Stimulated activated CD4-positive, alpha-beta T cell treated with anti-CD3 and anti-CD28 coated beads, Interleukin-4, amount 100 ng/mL, for 1 hour (primary cell): ENCODE measurements at regions not wholly inside any gene's neighbourhood (a gene's known extent, or its start where the extent isn't known, plus 50 kb on each side); places are given as distances from the start of the nearest gene placed in this dataset.
A peak's percentile ranks its signal among the peaks of the same experiment; 100 is the strongest.
"Not testable (repeated sequence)": the region's sequence is repeated elsewhere in the genome, so short reads cannot be mapped to it uniquely, and the experiment has no call there.

Experiments
- DNase-seq: peaks from one replicate; pipeline ENCODE4 v3.0.0-alpha.2; 2020

DNA sequence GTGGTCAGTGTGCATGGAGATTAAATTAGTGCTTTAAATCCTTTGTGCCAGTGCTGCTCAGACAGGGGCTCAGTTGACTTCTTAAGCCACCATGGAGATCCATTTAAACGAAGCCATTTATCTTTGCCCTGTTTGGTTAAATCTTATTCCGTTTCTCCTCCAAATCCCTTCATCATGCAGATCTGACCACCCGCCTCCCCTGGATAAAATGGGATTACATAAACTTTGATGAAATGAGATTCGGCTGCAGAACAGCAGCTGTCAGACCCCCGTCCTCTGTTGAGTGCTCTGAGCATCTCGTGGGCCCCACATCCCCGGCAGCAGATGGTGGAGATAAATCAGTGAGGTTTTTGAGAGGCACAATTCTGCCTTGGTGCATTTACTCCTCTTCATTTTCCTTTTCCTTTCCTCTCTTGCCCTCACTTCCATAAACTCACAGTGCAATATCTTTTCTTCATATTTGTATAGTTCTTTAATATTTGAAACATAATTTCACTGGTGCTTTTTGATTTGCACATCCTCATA, 84.4 kb upstream of the TWIST2 start:
- no peak for DNase-seq

DNA sequence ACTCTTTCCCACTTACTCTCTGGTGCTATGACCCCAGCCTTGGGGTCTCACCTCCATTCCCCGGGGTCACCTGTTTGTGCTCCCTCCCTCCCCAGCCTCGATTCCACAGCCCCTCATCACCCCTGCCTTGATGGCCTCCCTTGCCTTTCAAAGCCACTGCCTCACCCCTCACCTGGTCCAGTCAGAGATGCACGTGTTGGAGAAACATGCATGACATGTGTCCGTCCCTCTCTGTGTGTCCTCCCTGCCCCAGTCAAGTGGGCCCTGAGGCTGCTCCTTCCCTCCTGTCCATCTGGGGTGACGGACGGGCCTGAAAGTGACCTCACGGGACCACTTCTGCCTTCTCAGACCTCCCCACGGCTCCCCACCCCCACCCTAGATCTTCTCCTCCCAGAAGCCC, 82.3 kb upstream of the TWIST2 start:
- no peak for DNase-seq

DNA sequence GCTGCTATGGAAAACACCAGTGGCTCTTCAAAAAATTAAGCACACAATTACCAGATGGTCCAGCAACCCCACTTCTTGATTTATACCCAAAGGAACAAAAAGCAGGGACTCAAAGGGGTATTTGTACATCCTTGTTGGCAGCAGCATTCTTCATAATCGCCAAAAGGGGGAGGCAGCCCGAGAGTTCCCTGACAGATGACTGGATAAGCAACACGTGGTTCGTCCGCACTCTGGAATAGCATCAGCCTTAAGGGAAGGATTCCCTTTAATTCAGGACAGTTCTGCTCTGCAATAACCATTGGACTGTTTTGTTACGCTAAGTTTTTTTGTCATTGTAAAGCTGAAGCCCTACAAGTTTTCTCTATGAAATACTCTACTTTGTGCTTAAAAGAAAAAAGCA, 76.7 kb upstream of the TWIST2 start:
- DNase-seq = no peak

DNA sequence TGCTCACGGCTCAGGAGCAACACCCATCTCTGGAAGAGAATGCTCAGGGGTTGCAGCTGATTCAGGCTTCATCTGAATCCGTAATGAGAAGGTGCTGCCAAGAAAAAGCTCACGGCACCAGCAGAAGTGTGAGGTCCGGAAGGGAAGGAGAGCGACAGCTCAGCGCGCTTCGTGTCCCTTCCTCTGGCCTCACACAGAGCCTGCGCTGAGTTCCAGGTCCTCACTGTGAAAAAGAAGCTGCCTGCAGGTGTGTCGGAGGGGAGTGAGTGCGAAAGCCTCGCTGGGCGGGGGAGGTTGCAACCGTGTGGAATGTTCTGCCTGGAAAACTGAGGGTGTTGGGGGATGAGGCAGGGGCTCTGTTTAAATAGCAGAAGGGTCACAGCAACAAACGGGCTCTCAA, 76.2 kb upstream of the TWIST2 start:
- DNase-seq = no peak

DNA sequence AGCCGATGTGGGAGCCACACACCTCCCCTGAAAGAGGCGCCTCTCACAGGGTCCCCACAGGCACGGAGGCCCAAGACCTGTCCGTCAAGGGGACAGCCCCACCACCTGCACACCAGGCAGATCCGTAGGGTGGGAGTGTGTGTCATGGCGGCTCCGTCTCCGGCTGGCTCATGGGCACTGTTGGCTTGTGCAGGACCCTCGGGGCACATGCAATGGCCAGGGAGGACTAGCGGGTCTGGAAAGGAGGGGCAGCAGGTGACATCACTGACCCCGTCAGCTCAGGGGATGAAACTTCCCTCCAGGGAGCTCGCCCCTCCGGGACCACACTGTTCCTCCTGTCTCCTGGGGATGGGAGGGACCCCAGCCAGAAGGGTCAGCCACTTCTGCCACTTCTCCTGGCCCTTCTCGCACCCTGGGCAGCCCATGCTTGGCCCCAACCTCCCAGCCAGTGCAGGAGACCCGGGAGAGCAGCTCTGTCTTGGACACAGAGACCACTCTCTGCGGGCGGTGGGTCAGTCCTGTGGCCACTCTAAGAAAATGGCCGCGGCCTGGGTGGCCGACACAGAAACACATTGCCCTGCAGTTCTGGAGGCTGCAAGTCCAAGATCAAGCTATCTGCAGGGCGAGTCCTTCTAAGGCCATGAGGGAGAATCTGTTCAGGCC, 75.1 kb upstream of the TWIST2 start:
- no peak for DNase-seq

DNA sequence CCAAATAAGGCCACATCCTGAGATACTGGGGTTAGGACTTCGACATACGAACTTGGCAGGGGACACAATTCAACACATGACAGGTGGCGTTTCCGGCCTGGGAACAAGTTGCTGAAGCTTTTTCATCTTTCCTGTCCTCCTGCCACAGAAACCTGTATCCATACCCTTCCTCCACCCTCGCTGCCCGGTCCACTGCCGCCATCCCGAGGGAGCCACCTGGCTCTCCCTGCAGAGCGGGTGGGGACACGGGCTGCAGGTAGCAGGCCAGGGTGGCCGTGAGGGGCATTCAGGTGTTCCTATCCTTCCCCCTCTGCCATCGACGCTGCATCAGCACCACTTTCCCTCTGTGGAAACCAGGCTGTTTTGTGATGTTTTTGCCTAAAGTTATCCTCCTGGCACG, 74.4 kb upstream of the TWIST2 start:
- DNase-seq = no peak

DNA sequence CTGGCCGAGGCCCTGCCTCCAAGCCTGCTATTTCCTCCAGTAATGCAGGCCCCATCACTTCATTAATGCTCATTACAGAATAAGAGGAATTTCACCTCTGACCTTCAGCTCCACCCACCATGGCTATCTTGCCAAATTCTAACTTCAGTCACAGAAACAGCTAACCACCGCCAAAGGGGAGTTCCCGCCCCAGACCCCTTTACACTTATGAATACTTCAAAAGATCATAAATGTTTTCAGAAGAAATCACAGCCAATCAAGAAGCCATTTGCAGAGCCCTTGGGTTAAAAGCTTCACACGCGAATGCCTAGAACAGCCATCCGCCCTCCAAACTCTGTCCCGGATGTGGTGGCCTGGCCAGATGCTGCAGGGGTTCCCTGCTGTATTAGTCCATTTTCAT, 73.8 kb upstream of the TWIST2 start:
- no peak for DNase-seq

DNA sequence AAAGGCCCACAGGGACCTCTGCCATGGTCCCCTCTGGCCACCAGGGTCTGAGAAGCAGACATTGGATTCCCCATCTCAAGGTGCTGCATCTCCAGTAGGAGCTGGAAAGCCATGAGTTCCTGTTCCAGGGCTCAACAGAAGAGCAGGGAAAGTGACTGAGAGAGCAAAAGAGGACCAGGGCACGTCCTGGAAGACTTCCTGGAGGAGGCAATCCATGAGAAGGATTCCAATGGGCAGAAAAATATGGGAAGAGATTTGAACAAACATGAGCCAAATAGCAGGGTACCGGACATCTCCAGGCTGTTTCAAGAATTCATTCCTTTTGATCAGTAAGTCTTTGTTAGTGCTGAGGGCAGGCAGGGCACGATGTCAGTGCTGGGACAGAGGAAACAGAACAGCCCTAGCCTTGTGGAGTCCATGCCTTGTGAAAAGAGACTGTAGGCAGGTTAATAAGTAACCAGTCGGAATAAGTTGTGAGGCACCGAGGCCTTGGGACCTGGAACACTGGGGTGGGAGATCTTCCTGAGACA, 72.8 kb upstream of the TWIST2 start:
- DNase-seq = no peak

DNA sequence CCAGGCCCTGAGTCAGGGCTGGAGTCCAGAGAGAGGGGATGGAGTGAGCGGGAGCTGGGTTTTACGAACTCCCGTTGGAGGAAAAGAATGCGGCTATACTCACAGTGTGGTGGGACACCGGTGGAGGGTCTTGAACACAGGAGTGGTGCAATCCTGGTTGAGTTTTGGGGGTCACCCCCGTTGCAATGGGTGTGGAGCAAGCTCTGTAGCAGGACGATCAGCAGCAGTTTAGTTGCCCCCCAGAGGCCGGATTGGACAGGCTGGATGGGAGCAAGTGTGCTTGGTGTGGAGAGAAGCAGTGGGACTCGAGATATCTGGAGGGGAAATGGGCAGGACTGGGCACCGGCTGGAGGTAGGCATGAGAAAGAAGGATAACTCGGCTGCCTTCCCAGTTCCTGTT, 72.3 kb upstream of the TWIST2 start:
- no peak for DNase-seq

DNA sequence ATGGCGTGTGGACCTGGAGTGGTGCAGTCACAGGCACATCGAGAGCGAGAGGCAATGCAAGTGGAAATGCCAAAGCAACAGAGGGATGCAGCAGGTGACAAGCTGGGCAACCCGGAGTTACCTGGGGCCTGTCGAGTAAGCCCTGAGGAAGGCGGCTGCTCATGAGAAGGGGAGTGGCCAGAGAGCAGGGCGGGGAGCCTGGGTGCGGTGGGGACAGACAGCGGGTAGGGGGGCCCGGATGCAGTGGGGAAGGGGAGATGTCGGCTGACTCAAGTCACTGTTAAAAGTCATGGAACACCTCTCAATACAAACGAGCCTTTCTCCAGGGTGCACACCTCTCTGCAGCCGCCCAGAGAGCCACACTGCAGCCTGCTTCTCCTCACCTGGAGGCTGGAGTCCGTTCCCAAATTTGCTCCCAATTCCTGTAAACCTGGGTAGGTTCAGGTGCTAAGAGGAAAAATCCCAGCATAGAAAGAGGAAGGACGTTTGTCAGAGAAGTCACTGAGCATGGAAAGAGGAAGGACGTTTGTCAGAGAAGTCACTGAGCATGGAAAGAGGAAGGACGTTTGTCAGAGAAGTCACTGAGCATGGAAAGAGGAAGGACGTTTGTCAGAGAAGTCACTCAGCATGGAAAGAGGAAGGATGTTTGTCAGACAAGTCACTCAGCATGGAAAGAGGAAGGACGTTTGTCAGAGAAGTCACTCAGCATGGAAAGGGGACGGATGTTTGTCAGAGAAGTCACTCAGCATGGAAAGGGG, 71.7 kb upstream of the TWIST2 start:
- DNase-seq = no peak

DNA sequence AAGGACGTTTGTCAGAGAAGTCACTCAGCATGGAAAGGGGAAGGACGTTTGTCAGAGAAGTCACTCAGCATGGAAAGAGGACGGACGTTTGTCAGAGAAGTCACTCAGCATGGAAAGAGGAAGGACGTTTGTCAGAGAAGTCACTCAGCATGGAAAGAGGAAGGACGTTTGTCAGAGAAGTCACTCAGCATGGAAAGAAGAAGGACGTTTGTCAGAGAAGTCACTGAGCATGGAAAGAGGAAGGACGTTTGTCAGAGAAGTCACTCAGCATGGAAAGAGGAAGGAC, 71.2 kb upstream of the TWIST2 start:
- not testable (repeated sequence) for DNase-seq

DNA sequence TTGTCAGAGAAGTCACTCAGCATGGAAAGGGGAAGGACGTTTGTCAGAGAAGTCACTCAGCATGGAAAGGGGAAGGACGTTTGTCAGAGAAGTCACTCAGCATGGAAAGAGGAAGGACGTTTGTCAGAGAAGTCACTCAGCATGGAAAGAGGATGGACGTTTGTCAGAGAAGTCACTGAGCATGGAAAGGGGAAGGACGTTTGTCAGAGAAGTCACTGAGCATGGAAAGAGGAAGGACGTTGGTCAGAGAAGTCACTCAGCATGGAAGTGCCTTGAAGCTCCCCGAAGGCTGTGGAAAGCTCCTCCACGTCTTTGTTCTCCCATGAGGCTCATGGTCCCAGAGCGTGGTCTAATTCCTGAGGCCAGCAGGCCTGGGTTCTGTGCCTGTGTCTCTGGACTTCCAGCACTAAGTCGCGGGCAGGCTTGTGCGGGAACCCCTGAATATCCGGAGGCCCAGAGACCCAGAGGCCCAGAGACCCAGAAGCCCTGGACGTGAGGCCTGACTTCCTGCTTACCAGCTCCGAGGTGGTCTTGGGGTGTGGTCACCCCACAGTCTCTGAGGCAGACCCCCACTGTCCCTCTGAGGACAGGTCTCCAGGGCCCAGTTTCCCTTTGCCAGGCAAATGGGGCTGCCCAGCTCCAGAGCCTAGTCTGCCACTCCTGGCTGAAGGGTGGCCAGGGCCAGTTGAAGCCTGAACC, 70.4 kb upstream of the TWIST2 start:
- no peak for DNase-seq

DNA sequence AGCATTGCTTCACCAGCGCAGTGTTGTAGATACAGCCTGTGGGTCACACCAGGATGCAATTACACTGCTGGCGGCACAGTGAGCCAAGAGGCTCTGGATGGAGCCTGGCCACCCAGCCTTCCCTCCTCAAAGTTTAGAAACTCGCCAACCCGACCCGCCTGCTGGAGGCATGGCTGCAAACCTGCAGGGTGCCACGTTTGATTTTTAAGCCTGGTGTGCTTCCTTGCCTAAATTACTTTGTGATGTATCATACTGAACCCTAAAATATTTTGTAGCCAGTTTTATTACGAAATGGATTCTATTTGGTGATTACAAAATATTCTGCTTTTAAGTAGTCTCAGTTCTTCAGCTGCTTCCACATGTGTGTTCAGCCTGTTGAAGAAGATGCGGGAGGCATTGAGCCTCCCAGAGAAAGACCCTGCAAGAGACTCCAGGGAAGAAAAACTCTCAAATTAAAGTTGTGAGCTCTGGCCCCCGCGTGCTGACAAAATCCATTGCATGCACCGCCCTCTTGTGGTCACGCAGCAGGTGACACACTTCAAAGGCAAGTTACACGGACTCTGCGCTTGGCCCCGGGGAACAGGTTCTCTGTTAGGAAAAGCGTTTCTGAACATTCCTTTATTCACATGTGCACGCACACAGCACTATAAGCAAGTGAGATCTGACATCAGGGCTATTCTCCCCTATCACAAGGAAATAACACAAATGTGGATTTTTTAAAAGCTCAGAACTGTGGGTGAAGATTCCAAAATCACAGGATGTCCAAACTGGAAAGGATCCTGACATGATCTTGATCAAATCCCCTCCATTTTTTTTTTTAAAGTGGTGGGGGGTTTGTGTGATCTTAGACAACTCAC, 63.0 kb upstream of the TWIST2 start:
- peak; percentile 65 for DNase-seq

DNA sequence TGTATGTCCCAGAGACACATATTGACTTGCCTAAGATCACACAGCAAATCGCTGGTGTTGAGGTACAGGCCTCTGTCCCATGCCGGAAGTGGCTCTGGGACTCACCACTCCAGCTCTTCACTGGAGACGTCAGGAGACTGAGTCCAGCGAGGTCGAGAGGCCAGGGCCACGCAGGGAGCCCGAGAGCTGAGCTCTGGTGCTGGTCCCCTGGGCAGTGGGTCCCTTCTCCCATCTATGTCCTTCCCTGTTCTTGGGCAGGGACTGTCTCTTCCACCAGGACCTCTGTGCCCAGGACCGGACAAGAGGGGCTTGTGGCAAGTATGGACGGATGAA, 62.4 kb upstream of the TWIST2 start:
- no peak for DNase-seq

DNA sequence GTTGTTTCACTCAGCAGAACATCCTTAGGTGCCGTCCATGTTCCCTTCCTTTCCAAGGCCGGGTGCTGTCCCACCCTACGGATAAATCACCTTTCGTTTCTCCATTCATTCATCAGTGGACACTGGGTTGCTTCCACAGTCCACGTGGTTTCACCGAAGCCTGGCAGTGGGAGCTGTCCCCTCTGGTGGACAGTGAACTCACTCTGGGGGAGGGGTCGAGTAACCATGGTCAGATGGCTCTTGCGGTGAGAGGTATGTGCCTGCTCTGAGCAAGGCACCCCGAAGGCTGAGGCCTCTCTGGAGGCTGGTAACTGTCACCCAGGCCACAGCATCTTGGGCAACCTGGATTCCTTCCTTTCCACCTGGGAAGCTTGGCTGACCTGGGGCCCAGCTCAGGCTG, 61.5 kb upstream of the TWIST2 start:
- DNase-seq = no peak

DNA sequence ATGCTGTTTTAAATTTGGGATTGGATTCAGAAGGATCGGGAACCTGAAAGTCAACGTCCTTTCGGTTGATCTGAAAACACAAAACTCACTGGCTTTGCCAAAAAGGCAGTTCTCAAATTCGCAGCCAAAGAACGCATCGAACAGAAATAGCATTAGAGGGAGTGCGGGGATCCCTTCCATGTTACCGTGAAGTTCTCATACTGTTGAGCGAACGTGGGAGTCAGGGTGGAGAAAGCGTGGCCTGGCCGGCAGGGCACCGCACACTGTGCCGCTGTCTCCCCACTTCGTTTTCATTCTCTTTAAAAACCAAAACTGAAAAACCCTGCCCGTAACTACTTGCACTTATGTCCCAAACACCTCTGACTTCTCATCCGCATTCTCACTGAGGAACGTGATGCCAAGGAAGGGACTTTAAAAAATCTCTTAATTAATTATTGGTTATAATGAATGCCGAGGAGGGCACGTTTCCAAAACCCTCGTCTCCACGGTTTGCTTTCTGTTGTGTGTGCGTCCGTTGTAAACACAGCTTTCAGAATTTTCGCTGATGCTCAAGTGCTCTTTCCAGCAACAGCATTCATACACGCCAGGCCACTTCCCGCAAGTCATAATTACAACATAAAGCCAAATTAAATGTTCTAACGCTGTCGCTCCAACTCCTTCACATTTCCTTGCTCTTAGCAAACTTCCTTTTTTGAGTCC, 60.9 kb upstream of the TWIST2 start:
- DNase-seq = no peak

DNA sequence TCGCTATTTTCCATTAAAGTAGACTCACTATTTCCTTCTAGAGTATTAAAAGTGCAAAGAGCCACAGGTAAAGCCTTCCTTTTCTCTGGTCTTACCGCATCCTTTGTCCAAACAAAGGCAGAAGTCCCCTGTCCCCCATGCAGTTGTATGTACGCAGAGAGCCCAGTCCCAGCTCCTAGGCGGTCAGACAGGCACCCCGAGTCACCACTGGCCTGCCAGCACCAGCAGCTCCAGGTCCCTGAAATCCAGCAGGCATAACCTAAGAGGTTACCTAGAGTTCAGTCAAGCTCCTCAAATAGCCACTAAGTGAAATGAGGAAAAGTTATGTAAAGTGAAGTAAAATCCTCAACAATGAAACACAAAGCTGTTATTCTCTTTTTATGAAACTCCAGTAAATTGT, 60.4 kb upstream of the TWIST2 start:
- DNase-seq = no peak

DNA sequence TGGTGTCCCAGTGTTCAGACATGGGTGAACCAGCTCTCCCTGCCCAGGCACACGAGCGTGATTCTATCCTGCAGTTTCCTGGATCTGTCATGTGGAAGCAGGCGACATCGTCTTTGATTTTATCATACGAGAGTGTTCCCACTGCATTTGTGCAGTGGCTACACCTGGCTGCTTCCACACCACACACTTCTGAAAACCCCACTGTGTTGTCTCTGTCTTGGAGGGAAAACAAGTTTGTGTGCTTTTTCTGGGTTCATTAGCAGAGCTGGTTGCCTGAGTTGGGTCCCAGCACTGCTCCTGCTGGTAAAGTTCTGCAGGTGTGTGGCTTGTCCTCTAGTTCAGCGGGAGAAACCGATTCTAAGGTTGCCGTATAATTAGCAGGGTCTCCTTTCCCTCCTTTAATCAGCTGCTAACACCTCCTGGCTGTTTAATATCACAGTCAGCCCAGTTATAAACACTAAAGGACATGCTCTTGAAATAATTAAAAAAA, 58.5 kb upstream of the TWIST2 start:
- DNase-seq = no peak

DNA sequence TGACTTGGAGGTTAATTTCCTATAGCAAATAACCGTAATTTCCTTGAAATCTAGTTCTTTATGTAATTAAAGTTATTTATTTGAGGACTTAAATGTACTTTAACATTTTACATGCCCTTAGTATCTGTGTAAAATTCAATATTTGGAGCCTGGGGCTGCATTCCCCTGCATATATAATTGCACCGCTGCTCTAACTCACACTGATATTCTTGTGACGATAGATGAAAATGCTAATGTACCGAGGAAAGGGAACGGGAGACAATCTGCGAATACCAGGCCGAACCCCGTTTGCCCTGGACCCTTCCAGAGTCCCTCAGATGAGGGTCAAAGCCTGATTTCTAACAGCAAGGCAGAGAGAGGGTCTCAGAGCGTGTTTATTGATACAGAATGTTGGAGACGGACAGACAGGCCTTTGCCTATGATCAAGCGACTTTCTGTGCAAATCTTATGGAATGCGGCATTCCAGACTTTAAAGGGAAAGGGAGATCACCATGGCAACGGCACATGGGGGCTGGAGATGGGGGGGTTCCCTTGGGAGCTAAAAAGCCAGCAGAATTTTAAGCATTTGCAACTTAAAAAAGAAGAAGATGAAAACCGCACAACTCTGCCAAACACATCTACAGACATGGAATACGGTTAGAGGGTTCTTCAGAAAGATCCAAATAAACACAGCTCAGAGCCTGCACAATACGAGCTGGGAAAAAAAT, 57.6 kb upstream of the TWIST2 start:
- no peak for DNase-seq

DNA sequence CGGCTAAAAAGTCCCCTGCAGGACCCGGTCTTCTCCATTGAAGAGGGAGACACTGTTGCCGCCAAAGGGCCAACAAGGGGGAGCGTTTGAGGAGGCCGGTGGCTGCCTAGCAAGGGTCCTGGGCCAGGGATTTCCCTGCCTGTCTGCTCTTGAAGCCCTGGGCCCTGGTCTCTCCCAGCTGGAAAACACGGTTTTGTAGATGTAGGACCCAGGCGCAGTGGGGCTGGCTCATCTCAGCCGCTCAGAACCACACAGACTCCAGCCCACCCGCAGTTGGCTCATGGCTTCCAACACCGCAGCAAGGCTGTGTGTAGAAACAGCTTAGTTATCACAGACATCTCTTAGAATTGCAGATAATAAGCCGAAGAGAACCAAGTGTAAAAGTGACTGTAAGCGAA, 57.1 kb upstream of the TWIST2 start:
- DNase-seq = no peak

DNA sequence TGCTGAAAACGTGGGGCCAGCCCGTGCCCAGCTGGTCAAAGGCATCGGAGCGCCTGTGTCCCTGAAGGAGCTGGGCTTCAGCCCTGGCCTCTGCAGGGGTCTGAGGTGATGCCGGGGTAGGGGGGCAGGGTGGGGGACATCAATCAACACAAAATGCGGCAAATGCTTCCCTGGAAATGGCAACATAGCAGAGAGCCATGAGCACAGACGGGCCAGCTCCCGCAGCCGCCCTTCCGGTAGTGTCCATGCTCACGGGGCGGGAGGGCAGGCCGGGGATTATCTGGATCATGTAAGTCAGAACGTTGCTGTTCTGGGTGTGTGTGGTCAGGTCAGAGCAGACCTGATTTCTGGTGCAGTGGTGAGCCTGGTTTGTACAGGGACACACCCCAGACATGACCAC, 56.5 kb upstream of the TWIST2 start:
- DNase-seq = no peak

DNA sequence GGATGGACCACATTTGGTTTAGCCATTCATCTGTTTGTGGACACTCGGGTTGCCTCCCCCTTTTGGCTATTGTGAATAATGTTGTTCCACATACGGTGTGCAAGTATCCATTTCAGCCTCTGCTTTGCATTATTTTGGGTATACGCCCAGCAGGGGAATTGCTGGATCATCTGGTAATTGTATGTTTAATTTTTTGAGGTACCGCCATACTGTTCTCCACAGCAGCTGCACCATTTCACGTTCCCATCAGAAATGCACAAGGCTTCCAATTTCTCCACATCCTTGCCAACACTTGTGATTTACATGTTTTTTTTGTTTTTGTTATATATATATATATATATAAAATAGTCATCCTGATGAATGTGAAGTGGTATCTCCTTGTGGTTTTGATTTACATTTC, 54.6 kb upstream of the TWIST2 start:
- no peak for DNase-seq
